ENCODE measurements at regions not wholly inside any gene's neighbourhood (a gene's known extent, or its start where the extent isn't known, plus 50 kb on each side); places are given as distances from the start of the nearest gene placed in this dataset.

GRCh38 chr10:28411136-28411460 is 108.2 kb upstream of the MPP7 start:
- TF ChIP-seq CTCF (IDR thresholded peaks at IDR 0.05; ENCODE audit: low read depth, low read length) = no peak
- no peak for TF ChIP-seq POLR2A (IDR thresholded peaks at IDR 0.05; ENCODE audit: extremely low read depth, insufficient read length)
- no peak for TF ChIP-seq MAX (IDR thresholded peaks at IDR 0.05; ENCODE audit: low read depth, low read length)
- TF ChIP-seq MYC (IDR thresholded peaks at IDR 0.05; ENCODE audit: low read depth, low read length) = no peak

Data from NB4 (cell line).